Lower lobe of right lung (tissue), 2 donors: ENCODE measurements at regions not wholly inside any gene's neighbourhood (a gene's known extent, or its start where the extent isn't known, plus 50 kb on each side); places are given as distances from the start of the nearest gene placed in this dataset.

Experiments
- ATAC-seq, 2 donors: fragments of 200-7000 bp; cut with Tn5 transposase; one replicate each; pipeline ENCODE4 v1.9.1; 2020 to 2022; ENCODE audit warnings: mild to moderate bottlenecking in 2 of 2, moderate library complexity in 2 of 2
- DNase-seq: peaks from one replicate; pipeline ENCODE4 v3.0.0-alpha.2; 2020
- H3K27ac ChIP-seq: fragments of 200-600 bp; one replicate; pipeline ENCODE4 v1.8.0; 2022
- H3K27me3 ChIP-seq: fragments of 200-600 bp; one replicate; pipeline ENCODE4 v1.8.0; 2022; ENCODE audit warnings: low read depth
- H3K36me3 ChIP-seq: fragments of 200-600 bp; one replicate; pipeline ENCODE4 v1.8.0; 2022; ENCODE audit warnings: mild to moderate bottlenecking
- H3K4me1 ChIP-seq: fragments of 200-600 bp; one replicate; pipeline ENCODE4 v1.8.0; 2022
- H3K4me3 ChIP-seq: fragments of 200-600 bp; one replicate; pipeline ENCODE4 v1.8.0; 2022; ENCODE audit warnings: mild to moderate bottlenecking
- H3K9me3 ChIP-seq: fragments of 200-600 bp; one replicate; pipeline ENCODE4 v1.8.0; 2022
- intact Hi-C: fragments of 100-400 bp; cut with DNase I; formaldehyde crosslinking; loops from one replicate; pipeline ENCODE4 v1.11.0; 2022
- TF ChIP-seq, protein P1 (sequence below): fragments of 200-600 bp; IDR thresholded peaks from one replicate; pipeline ENCODE4 v1.8.0; 2022; ENCODE audit warnings: antibody characterized with exemption, mild to moderate bottlenecking
- donor health status: DM: no; HTN: yes; CAD: no; lungs with severe emphysema.

DNA sequence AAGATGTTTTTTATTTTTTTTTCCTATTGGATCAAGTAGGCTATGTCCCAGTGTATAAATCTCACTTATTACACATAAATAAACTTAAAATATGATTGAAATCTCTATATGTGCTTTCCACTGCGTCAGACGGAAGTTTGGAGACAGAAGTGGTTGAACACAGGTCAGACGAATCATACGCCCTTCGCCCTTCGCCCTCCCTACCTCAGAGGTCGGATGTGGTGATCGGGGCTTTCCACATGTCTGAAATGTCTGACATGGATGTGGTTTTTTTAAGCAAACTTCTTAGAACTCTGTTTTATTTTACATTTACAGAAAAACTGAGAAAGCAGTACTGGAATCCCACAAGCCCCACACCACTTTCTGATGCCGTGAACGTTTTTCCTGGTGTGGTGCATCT is 344.4 kb downstream of the THBS2 start:
- Histone ChIP-seq H3K27ac (no peak overlapping the region), H3K9me3 (no peaks in the 10 kb centered on the region), H3K4me1 (no peaks in the 10 kb centered on the region), H3K4me3 (no peak overlapping the region), H3K36me3 (no peaks in the 10 kb centered on the region), H3K27me3 (no peaks in the 10 kb centered on the region)
- intact Hi-C loops: no loop called here
- ATAC-seq (no peak), DNase-seq (no peak)
- TF ChIP-seq, protein P1, sequence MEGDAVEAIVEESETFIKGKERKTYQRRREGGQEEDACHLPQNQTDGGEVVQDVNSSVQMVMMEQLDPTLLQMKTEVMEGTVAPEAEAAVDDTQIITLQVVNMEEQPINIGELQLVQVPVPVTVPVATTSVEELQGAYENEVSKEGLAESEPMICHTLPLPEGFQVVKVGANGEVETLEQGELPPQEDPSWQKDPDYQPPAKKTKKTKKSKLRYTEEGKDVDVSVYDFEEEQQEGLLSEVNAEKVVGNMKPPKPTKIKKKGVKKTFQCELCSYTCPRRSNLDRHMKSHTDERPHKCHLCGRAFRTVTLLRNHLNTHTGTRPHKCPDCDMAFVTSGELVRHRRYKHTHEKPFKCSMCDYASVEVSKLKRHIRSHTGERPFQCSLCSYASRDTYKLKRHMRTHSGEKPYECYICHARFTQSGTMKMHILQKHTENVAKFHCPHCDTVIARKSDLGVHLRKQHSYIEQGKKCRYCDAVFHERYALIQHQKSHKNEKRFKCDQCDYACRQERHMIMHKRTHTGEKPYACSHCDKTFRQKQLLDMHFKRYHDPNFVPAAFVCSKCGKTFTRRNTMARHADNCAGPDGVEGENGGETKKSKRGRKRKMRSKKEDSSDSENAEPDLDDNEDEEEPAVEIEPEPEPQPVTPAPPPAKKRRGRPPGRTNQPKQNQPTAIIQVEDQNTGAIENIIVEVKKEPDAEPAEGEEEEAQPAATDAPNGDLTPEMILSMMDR: no peak

DNA sequence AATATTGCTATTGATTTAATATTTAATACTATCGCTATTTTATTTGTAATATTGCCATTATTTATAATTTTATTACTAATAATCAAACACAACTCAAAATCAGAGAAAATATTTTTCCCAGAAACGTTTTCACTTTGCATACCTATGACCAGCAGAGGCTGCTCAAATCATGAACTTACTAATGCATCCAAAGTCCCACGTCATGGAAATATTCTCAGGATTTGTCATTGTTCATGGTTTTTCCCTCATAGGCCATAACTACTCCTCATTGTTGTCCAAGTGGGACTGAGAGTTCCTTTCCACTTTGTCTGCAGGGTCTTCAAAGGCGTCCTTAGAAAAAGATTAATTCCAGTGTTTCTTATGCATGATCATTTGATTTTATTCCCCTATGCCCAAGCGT is 344.8 kb downstream of the THBS2 start:
- Histone ChIP-seq H3K36me3 (no peaks in the 10 kb centered on the region), H3K27ac (no peak overlapping the region), H3K4me1 (no peaks in the 10 kb centered on the region), H3K4me3 (no peak overlapping the region), H3K9me3 (no peaks in the 10 kb centered on the region), H3K27me3 (no peaks in the 10 kb centered on the region)
- no peak for ATAC-seq
- TF ChIP-seq, protein P1: no peak
- no peak for DNase-seq
- intact Hi-C loops: no loop called here

DNA sequence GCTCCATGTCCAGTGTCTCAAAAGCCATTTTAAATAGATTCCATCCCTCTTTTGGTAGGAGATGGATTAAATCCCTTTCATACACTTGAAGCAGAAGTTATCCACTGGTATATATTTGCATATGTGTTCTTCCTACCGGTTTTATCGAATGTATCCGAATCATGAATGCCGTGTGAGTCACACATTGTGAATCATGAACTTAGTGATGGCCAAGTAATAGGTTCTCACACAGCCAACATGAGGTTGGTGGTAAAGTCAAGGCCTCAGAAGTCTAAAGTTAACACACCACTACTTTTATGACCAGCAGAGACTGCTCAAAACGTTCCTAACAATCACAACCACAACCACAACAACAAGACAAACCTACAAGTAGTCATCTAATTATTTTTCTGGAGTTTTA is 345.5 kb downstream of the THBS2 start:
- TF ChIP-seq, protein P1: no peak
- Histone ChIP-seq H3K4me1 (no peaks in the 10 kb centered on the region), H3K36me3 (no peaks in the 10 kb centered on the region), H3K27me3 (no peaks in the 10 kb centered on the region), H3K27ac (no peak overlapping the region), H3K4me3 (no peak overlapping the region), H3K9me3 (no peaks in the 10 kb centered on the region)
- DNase-seq: no peak
- no peak for ATAC-seq
- intact Hi-C loops: no loop called here

DNA sequence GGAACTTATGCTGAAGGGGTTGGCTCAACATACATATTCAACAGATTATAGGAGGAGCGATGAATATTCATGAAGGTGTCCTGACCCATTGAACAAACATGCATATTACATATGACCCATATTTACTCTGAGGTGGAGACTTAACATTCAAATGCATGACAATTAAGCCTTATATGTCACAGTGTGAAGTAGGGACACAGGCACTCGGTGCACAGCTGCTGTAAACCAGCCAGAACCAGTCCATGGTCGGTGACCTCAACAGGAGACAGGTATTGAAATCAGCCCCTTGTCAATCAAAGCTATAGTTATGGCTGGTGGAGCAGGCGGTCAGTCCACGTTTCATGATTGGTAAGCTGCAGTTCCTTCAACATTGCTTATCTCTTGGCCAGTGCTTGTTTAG is 347.3 kb downstream of the THBS2 start:
- ATAC-seq: no peak
- Histone ChIP-seq H3K27ac (no peak overlapping the region), H3K27me3 (no peaks in the 10 kb centered on the region), H3K4me3 (no peak overlapping the region), H3K9me3 (no peaks in the 10 kb centered on the region), H3K36me3 (no peaks in the 10 kb centered on the region), H3K4me1 (no peaks in the 10 kb centered on the region)
- TF ChIP-seq, protein P1: no peak
- intact Hi-C loops: no loop called here
- no peak for DNase-seq

DNA sequence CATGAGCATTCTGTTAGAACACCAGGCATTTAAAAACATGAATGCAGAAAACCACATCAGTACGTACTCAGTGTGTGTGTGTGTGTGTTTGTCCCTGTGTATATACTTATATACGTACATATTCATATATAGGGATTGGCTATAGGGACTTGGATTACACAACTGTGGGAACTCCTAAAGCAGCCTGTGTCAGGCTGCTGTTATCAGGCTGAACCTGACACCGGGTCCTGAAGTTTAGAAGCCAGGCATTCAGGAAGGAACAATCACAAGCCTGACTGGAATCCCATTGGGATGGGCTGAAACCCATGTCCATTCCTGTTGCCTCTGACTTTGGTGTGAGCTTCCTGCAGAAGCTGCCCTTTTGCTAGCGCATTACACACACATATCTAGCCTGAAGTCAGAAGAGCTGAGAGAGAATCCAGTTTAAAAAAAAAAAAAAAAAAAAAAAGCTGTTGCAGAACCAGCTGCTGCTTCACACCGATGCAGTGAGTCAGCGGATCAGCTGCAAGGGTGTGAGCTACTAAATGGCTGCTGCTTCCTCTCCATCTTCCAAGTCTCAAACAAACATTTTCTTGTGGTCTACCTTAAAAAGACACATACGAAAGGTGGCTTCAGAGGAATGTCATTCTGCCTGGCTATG is 348.1 kb downstream of the THBS2 start:
- H3K27me3 ChIP-seq: no peaks in the 10 kb centered on the region
- no peak overlapping the region for H3K27ac ChIP-seq
- intact Hi-C loops: no loop called here
- TF ChIP-seq, protein P1: no peak
- H3K4me1 ChIP-seq: no peaks in the 10 kb centered on the region
- DNase-seq (no peak), ATAC-seq (peak in 1 of 2 donors; percentile 28)
- H3K36me3 ChIP-seq: no peaks in the 10 kb centered on the region
- H3K9me3 ChIP-seq: no peaks in the 10 kb centered on the region
- H3K4me3 ChIP-seq: no peak overlapping the region
